ENCODE measurements at regions not wholly inside any gene's neighbourhood (a gene's known extent, or its start where the extent isn't known, plus 50 kb on each side); places are given as distances from the start of the nearest gene placed in this dataset.
"Not testable (repeated sequence)": the region's sequence is repeated elsewhere in the genome, so short reads cannot be mapped to it uniquely, and the experiment has no call there.

GRCh38 chr14:86129426-86129825, 599.5 kb downstream of the FLRT2 start:
- H3K4me2 ChIP-seq (ENCODE audit: low read depth, low read length) = no peak overlapping the region
- no peaks in the 10 kb centered on the region for H3K9me2 ChIP-seq (replicated peaks; ENCODE audit: insufficient read depth, low read length)
- no peak for TF ChIP-seq CTCF (IDR thresholded peaks at IDR 0.05; ENCODE audit: low read length)
- TF ChIP-seq EZH2phosphoT487 (IDR thresholded peaks at IDR 0.05; ENCODE audit: low read length) = no peak
- TF ChIP-seq EZH2 (optimal IDR thresholded peaks at IDR 0.05; ENCODE audit: low read depth, low read length) = no peak
- no peaks in the 10 kb centered on the region for H4K20me1 ChIP-seq (ENCODE audit: insufficient read depth, low read length)
- H2AFZ ChIP-seq (ENCODE audit: low read length) = no peak overlapping the region
- no peaks in the 10 kb centered on the region for H3K36me3 ChIP-seq (replicated peaks; ENCODE audit: insufficient read depth, low read length)
- H3K79me2 ChIP-seq (ENCODE audit: low read length) = no peaks in the 10 kb centered on the region
- no peak for DNase-seq
- H3K27me3 ChIP-seq (replicated peaks; ENCODE audit: insufficient read depth, low read length) = no peaks in the 10 kb centered on the region
- no peak overlapping the region for H3K9ac ChIP-seq (ENCODE audit: low read length)
- H3K4me3 ChIP-seq (ENCODE audit: low read length) = no peak overlapping the region
- no peaks in the 10 kb centered on the region for H3F3A ChIP-seq (ENCODE audit: insufficient read depth, low read length)
- H3K4me1 ChIP-seq (ENCODE audit: low read length) = no peaks in the 10 kb centered on the region
- H3K27ac ChIP-seq (ENCODE audit: low read length) = no peak overlapping the region
- H3K9me3 ChIP-seq (replicated peaks; ENCODE audit: insufficient read depth, low read length) = no peaks in the 10 kb centered on the region

- Histone ChIP-seq H3K4me3 (ENCODE audit: low read length) (no peak overlapping the region), H3K79me2 (ENCODE audit: low read length) (no peaks in the 10 kb centered on the region), H3K27ac (ENCODE audit: low read length) (no peak overlapping the region), H3K4me1 (ENCODE audit: low read length) (0 out of 2 replicates have a peak, but pooled peaks cover 3% of the 10 kb centered on the region), H2AFZ (ENCODE audit: low read length) (0 out of 2 replicates have a peak overlapping the region, but pooled peaks have one; percentile 15), H4K20me1 (ENCODE audit: insufficient read depth, low read length) (no peaks in the 10 kb centered on the region), H3K9me3 (replicated peaks; ENCODE audit: insufficient read depth, low read length) (no peaks in the 10 kb centered on the region), H3K4me2 (ENCODE audit: low read depth, low read length) (no peak overlapping the region), H3K36me3 (replicated peaks; ENCODE audit: insufficient read depth, low read length) (no peaks in the 10 kb centered on the region), H3K27me3 (replicated peaks; ENCODE audit: insufficient read depth, low read length) (no peaks in the 10 kb centered on the region), H3F3A (ENCODE audit: insufficient read depth, low read length) (no peaks in the 10 kb centered on the region), H3K9me2 (replicated peaks; ENCODE audit: insufficient read depth, low read length) (no peaks in the 10 kb centered on the region), H3K9ac (ENCODE audit: low read length) (no peak overlapping the region)
- TF ChIP-seq EZH2phosphoT487 (IDR thresholded peaks at IDR 0.05; ENCODE audit: low read length) (no peak), EZH2 (optimal IDR thresholded peaks at IDR 0.05; ENCODE audit: low read depth, low read length) (no peak), CTCF (IDR thresholded peaks at IDR 0.05; ENCODE audit: low read length) (no peak)
- DNase-seq = no peak
Measured at GRCh38 chr14:86124328-86124727, 594.4 kb downstream of the FLRT2 start.

GRCh38 chr14:86115972-86116371, 586.0 kb downstream of the FLRT2 start:
- no peaks in the 10 kb centered on the region for H3K9me2 ChIP-seq (replicated peaks; ENCODE audit: insufficient read depth, low read length)
- H3K4me3 ChIP-seq (ENCODE audit: low read length) = no peak overlapping the region
- DNase-seq = no peak
- no peaks in the 10 kb centered on the region for H3K79me2 ChIP-seq (ENCODE audit: low read length)
- no peaks in the 10 kb centered on the region for H3F3A ChIP-seq (ENCODE audit: insufficient read depth, low read length)
- TF ChIP-seq EZH2 (optimal IDR thresholded peaks at IDR 0.05; ENCODE audit: low read depth, low read length) (no peak), EZH2phosphoT487 (IDR thresholded peaks at IDR 0.05; ENCODE audit: low read length) (no peak), CTCF (IDR thresholded peaks at IDR 0.05; ENCODE audit: low read length) (no peak)
- H3K36me3 ChIP-seq (replicated peaks; ENCODE audit: insufficient read depth, low read length) = no peaks in the 10 kb centered on the region
- H3K4me2 ChIP-seq (ENCODE audit: low read depth, low read length) = no peak overlapping the region
- H3K27ac ChIP-seq (ENCODE audit: low read length) = no peak overlapping the region
- no peak overlapping the region for H3K9ac ChIP-seq (ENCODE audit: low read length)
- H4K20me1 ChIP-seq (ENCODE audit: insufficient read depth, low read length) = no peaks in the 10 kb centered on the region
- H2AFZ ChIP-seq (ENCODE audit: low read length) = no peak overlapping the region
- no peaks in the 10 kb centered on the region for H3K4me1 ChIP-seq (ENCODE audit: low read length)
- no peaks in the 10 kb centered on the region for H3K27me3 ChIP-seq (replicated peaks; ENCODE audit: insufficient read depth, low read length)
- no peaks in the 10 kb centered on the region for H3K9me3 ChIP-seq (replicated peaks; ENCODE audit: insufficient read depth, low read length)

- DNase-seq; H3K4me2 ChIP-seq (ENCODE audit: low read depth, low read length); H3K27ac ChIP-seq (ENCODE audit: low read length); H3F3A ChIP-seq (ENCODE audit: insufficient read depth, low read length); H3K27me3 ChIP-seq (replicated peaks; ENCODE audit: insufficient read depth, low read length); H3K79me2 ChIP-seq (ENCODE audit: low read length); H3K9me2 ChIP-seq (replicated peaks; ENCODE audit: insufficient read depth, low read length); H2AFZ ChIP-seq (ENCODE audit: low read length); H3K9me3 ChIP-seq (replicated peaks; ENCODE audit: insufficient read depth, low read length); H3K36me3 ChIP-seq (replicated peaks; ENCODE audit: insufficient read depth, low read length); H3K4me3 ChIP-seq (ENCODE audit: low read length); H3K4me1 ChIP-seq (ENCODE audit: low read length); H3K9ac ChIP-seq (ENCODE audit: low read length); H4K20me1 ChIP-seq (ENCODE audit: insufficient read depth, low read length): not testable (repeated sequence)
Measured at GRCh38 chr14:86110871-86111270, 580.9 kb downstream of the FLRT2 start.
